GM12878 (cell line): ENCODE measurements at regions not wholly inside any gene's neighbourhood (a gene's known extent, or its start where the extent isn't known, plus 50 kb on each side); places are given as distances from the start of the nearest gene placed in this dataset.

Source experiments
- ATAC-seq: fragments of 200-7000 bp; cut with Tn5 transposase; 3 replicates; pipeline ENCODE4 v1.9.1; 2020; ENCODE audit warnings: mild to moderate bottlenecking, moderate library complexity
- BruUV-seq: library from RNA; stranded (reverse); fragments of 400-500 nt; replicated peaks from 2 replicates; lab custom pipeline; 2021; lab: Mats Ljungman, UMichigan
- CTCF ChIA-PET: fragments of 300-600 bp; sonication (Branson Sonifier 250); formaldehyde crosslinking; extraction: SDS; loops from one replicate; lab custom pipeline; 2021; ENCODE audit warnings: inconsistent platforms; lab: Yijun Ruan, JAX
- POLR2A ChIA-PET: fragments of 350-600 bp; formaldehyde crosslinking; extraction: SDS; loops from one replicate; lab custom pipeline; 2021; ENCODE audit warnings: inconsistent platforms; lab: Charles Lee
- RAD21 ChIA-PET: fragments of 300-600 bp; sonication (Branson Sonifier 250); formaldehyde crosslinking; loops from one replicate; lab custom pipeline; 2023; ENCODE audit warnings: antibody characterized with exemption; ENCODE audit not compliant: unreplicated experiment; lab: Charles Lee
- SMC1A ChIA-PET: fragments of 300-600 bp; sonication (Branson Sonifier 250); formaldehyde crosslinking; loops from one replicate; lab custom pipeline; 2023; ENCODE audit not compliant: unreplicated experiment, uncharacterized antibody; lab: Charles Lee
- DNase-seq: peaks from one replicate; pipeline ENCODE4 v3.0.0-alpha.2; 2011; ENCODE audit warnings: low read depth, low spot score
- FAIRE-seq: peaks from 3 replicates; lab custom pipeline; 2011; peaks lifted over from hg19 to GRCh38; lab: Jason Lieb, UNC
- H2AFZ ChIP-seq: 2 replicates; pipeline ENCODE4 v1.6.0; 2011; ENCODE audit warnings: low read depth, low read length, control low read depth; ENCODE audit not compliant: control insufficient read depth
- H3K27ac ChIP-seq: 2 replicates; pipeline ENCODE4 v1.5.1; 2011; ENCODE audit warnings: control low read depth; ENCODE audit not compliant: control insufficient read depth, insufficient read depth
- H3K27me3 ChIP-seq, 2 experiments: replicated peaks in 1 of 2; 2 replicates each; pipeline versions ENCODE4 v1.6.0 to v1.6.1; 2011; ENCODE audit warnings: low read length in 1 of 2; ENCODE audit not compliant: control insufficient read depth in 2 of 2, insufficient read depth in 2 of 2
- H3K36me3 ChIP-seq, 2 experiments: 2 replicates each; pipeline ENCODE4 v1.5.1; 2011; ENCODE audit warnings: low read length in 1 of 2; ENCODE audit not compliant: control insufficient read depth in 2 of 2, insufficient read depth in 2 of 2
- H3K4me1 ChIP-seq: 2 replicates; pipeline ENCODE4 v1.6.1; 2011; ENCODE audit warnings: mild to moderate bottlenecking, low read length, moderate library complexity, mixed read lengths; ENCODE audit not compliant: control insufficient read depth, insufficient read depth
- H3K4me2 ChIP-seq: 2 replicates; pipeline ENCODE4 v1.6.0; 2011; ENCODE audit warnings: control low read depth; ENCODE audit not compliant: control insufficient read depth, insufficient read depth
- H3K4me3 ChIP-seq: fragments of 200-600 bp; sonication (generic); 2 replicates; pipeline ENCODE4 v1.5.1; 2016
- H3K79me2 ChIP-seq: 2 replicates; pipeline ENCODE4 v1.6.0; 2011; ENCODE audit warnings: low read length; ENCODE audit not compliant: control insufficient read depth, insufficient read depth
- H3K9ac ChIP-seq: 2 replicates; pipeline ENCODE4 v1.8.0; 2011; ENCODE audit warnings: low read length, control low read depth, mixed read lengths; ENCODE audit not compliant: control insufficient read depth, insufficient read depth
- H3K9me3 ChIP-seq: replicated peaks from 3 replicates; pipeline ENCODE4 v1.5.1; 2011; ENCODE audit warnings: mild to moderate bottlenecking, low read length; ENCODE audit not compliant: control insufficient read depth, insufficient read depth
- H4K20me1 ChIP-seq: 2 replicates; pipeline ENCODE4 v1.6.0; 2011; ENCODE audit not compliant: control insufficient read depth, insufficient read depth
- BCL3 ChIP-seq: IDR thresholded peaks from 2 replicates; pipeline ENCODE4 v1.6.1; 2011; ENCODE audit warnings: borderline replicate concordance, low read depth, mild to moderate bottlenecking, moderate library complexity, low read length; ENCODE audit not compliant: insufficient read depth, poor library complexity, severe bottlenecking
- BMI1 ChIP-seq: fragments of 450-650 bp; IDR thresholded peaks from 2 replicates; pipeline ENCODE4 v1.6.1; 2016; ENCODE audit warnings: mild to moderate bottlenecking, moderate library complexity, borderline replicate concordance
- FOXK2 ChIP-seq: fragments of 450-650 bp; IDR thresholded peaks from 2 replicates; pipeline ENCODE4 v1.6.1; 2017; ENCODE audit warnings: mild to moderate bottlenecking, moderate library complexity
- HDGF ChIP-seq: fragments of 450-650 bp; IDR thresholded peaks from 2 replicates; pipeline ENCODE4 v1.6.1; 2016; ENCODE audit warnings: antibody characterized with exemption
- JUNB ChIP-seq: IDR thresholded peaks from 2 replicates; pipeline ENCODE4 v1.6.1; 2016; ENCODE audit warnings: antibody characterized with exemption, mild to moderate bottlenecking
- NFYB ChIP-seq: IDR thresholded peaks from 2 replicates; pipeline ENCODE4 v1.6.1; 2011; ENCODE audit warnings: low read depth, mild to moderate bottlenecking, low read length, improper control_type of control experiment, moderate library complexity; ENCODE audit not compliant: insufficient read depth
- PAX5 ChIP-seq: IDR thresholded peaks from 2 replicates; pipeline ENCODE4 v1.6.1; 2011; ENCODE audit warnings: low read depth, low read length, borderline replicate concordance
- POU2F2 ChIP-seq: IDR thresholded peaks from 3 replicates; pipeline ENCODE4 v1.6.1; 2011; ENCODE audit warnings: low read depth, mild to moderate bottlenecking, low read length, borderline replicate concordance
- RAD21 ChIP-seq: IDR thresholded peaks from 2 replicates; pipeline ENCODE4 v1.6.1; 2011; ENCODE audit warnings: mild to moderate bottlenecking, low read depth, low read length, moderate library complexity; ENCODE audit not compliant: insufficient read depth
- RCOR1 ChIP-seq: conservative IDR thresholded peaks from 2 replicates; pipeline ENCODE4 v1.6.1; 2012; ENCODE audit warnings: low read depth, low read length, improper control_type of control experiment
- RELB ChIP-seq: fragments of 450-650 bp; IDR thresholded peaks from 2 replicates; pipeline ENCODE4 v1.6.1; 2017; ENCODE audit warnings: low read depth, mild to moderate bottlenecking, moderate library complexity
- SMC3 ChIP-seq: IDR thresholded peaks from 2 replicates; pipeline ENCODE4 v1.6.1; 2011; ENCODE audit warnings: low read length, improper control_type of control experiment, borderline replicate concordance
- SUPT20H ChIP-seq: IDR thresholded peaks from 2 replicates; pipeline ENCODE4 v1.6.1; 2011; ENCODE audit warnings: low read depth, mild to moderate bottlenecking, low read length, moderate library complexity, borderline replicate concordance; ENCODE audit not compliant: control insufficient read depth
- TBL1XR1 ChIP-seq: IDR thresholded peaks from 2 replicates; pipeline ENCODE4 v1.6.1; 2012; ENCODE audit warnings: low read depth, low read length, improper control_type of control experiment
- WGBS: methylation state at CpG from one replicate; pipeline ENCODE4 v1.1.6; 2016; ENCODE audit warnings: low lambda C conversion rate; ENCODE audit not compliant: insufficient replicate concordance, insufficient coverage; ENCODE audit errors: missing lambda C conversion rate; 5-methylcytosine and 5-hydroxymethylcytosine counted together
- in situ Hi-C: fragments of 300-500 bp; cut with MboI; formaldehyde crosslinking; loops from 9 replicates; pipeline ENCODE4 v1.14.3; 2018; ENCODE audit warnings: mixed read lengths
- intact Hi-C: fragments of 100-400 bp; cut with micrococcal nuclease; formaldehyde crosslinking; loops from one replicate; pipeline ENCODE4 v1.14.2; 2022; ENCODE audit not compliant: unreplicated experiment
- TF ChIP-seq, protein P1 (sequence below): fragments of 450-650 bp; IDR thresholded peaks from 2 replicates; pipeline ENCODE4 v1.6.1; 2014; ENCODE audit warnings: mild to moderate bottlenecking

- Histone ChIP-seq H3K27me3 (no peaks in the 10 kb centered on the region), H3K27ac (no peak overlapping the region), H3K36me3 (no peaks in the 10 kb centered on the region), H3K4me2 (no peak overlapping the region), H3K9ac (no peak overlapping the region), H3K79me2 (no peaks in the 10 kb centered on the region), H2AFZ (no peak overlapping the region), H3K9me3 (no peaks in the 10 kb centered on the region), H3K4me1 (no peaks in the 10 kb centered on the region), H3K4me3 (no peak overlapping the region), H4K20me1 (no peaks in the 10 kb centered on the region)
- intact Hi-C loops: no loop called here
- TF ChIP-seq FOXK2: no peak
- no peak for TF ChIP-seq POU2F2
- TF ChIP-seq RAD21: no peak
- TF ChIP-seq, protein P1, sequence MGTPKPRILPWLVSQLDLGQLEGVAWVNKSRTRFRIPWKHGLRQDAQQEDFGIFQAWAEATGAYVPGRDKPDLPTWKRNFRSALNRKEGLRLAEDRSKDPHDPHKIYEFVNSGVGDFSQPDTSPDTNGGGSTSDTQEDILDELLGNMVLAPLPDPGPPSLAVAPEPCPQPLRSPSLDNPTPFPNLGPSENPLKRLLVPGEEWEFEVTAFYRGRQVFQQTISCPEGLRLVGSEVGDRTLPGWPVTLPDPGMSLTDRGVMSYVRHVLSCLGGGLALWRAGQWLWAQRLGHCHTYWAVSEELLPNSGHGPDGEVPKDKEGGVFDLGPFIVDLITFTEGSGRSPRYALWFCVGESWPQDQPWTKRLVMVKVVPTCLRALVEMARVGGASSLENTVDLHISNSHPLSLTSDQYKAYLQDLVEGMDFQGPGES: no peak
- no peak for TF ChIP-seq HDGF
- TF ChIP-seq RCOR1: no peak
- 0% methylated on average over 1 of the region's 1 CpG for WGBS
- ChIA-PET SMC1A (no interaction called here), RAD21 (interaction anchor here (0.7 kb wide), 1 partner anchor 353 kb away, joined by 3 read pairs; no protein-coding TSS in a partner anchor), POLR2A (no interaction called here), CTCF (no interaction called here)
- DNase-seq (no peak), ATAC-seq (no peak), FAIRE-seq (no peak)
- BruUV-seq: no TSS peak
- in situ Hi-C loops: no loop called here
These were observed 175.9 kb upstream of the PGR start for GRCh38 chr11:101305496-101305895.

- ChIA-PET POLR2A (no interaction called here), CTCF (no interaction called here), RAD21 (no interaction called here), SMC1A (no interaction called here)
- H3K79me2 ChIP-seq: no peaks in the 10 kb centered on the region
- no peak for DNase-seq
- no peak overlapping the region for H3K4me2 ChIP-seq
- no peaks in the 10 kb centered on the region for H4K20me1 ChIP-seq
- no peak overlapping the region for H3K9ac ChIP-seq
- H3K27me3 ChIP-seq: no peaks in the 10 kb centered on the region
- WGBS: 21% methylated on average over 6 of the region's 6 CpGs
- H3K27ac ChIP-seq: no peak overlapping the region
- no TSS peak for BruUV-seq
- H3K4me1 ChIP-seq: no peaks in the 10 kb centered on the region
- ATAC-seq: no peak
- no peak overlapping the region for H3K4me3 ChIP-seq
- intact Hi-C loops: no loop called here
- no peaks in the 10 kb centered on the region for H3K9me3 ChIP-seq
- no peak for FAIRE-seq
- in situ Hi-C loops: no loop called here
- H2AFZ ChIP-seq: no peak overlapping the region
- H3K36me3 ChIP-seq: no peaks in the 10 kb centered on the region
- TF ChIP-seq POU2F2 (no peak), RELB (no peak), TBL1XR1 (no peak), NFYB (no peak), BCL3 (no peak), BMI1 (no peak), SMC3 (no peak), JUNB (no peak), HDGF (no peak), PAX5 (no peak), SUPT20H (no peak)
These were observed 169.6 kb upstream of the PGR start for GRCh38 chr11:101299210-101299609.
